Transverse colon (tissue), 4 donors: ENCODE measurements at regions not wholly inside any gene's neighbourhood (a gene's known extent, or its start where the extent isn't known, plus 50 kb on each side); places are given as distances from the start of the nearest gene placed in this dataset.

Experiments
- DNase-seq: peaks from one replicate; pipeline ENCODE4 v3.0.0-alpha.2; 2019
- H3K27ac ChIP-seq, 4 donors: fragments of 200-600 bp; sonication (generic); 2 replicates each; pipeline ENCODE4 v1.5.1; 2016 to 2018; ENCODE audit warnings: inconsistent platforms in 4 of 4
- H3K27me3 ChIP-seq: fragments of 200-600 bp; sonication (generic); 2 replicates; pipeline ENCODE4 v1.5.1; 2017; ENCODE audit warnings: inconsistent platforms
- H3K36me3 ChIP-seq, 4 donors: fragments of 200-600 bp; sonication (generic); 2 replicates each; pipeline ENCODE4 v1.5.1; 2017 to 2019; ENCODE audit warnings: inconsistent platforms in 4 of 4
- H3K4me1 ChIP-seq, 4 donors: fragments of 200-600 bp; sonication (generic); 2 replicates each; pipeline ENCODE4 v1.5.1; 2017 to 2020; ENCODE audit warnings: inconsistent platforms in 4 of 4
- H3K4me3 ChIP-seq, 4 donors: fragments of 200-600 bp; sonication (generic); 1 replicate in 1 of 4; 2 replicates in 3 of 4; pipeline versions ENCODE4 v1.5.1 to v1.6.1; 2017 to 2019; ENCODE audit warnings: inconsistent platforms in 4 of 4
- H3K9me3 ChIP-seq, 2 donors: fragments of 200-600 bp; sonication (generic); 2 replicates each; pipeline ENCODE4 v1.5.1; 2017 to 2019; ENCODE audit warnings: inconsistent platforms in 2 of 2
- CTCF ChIP-seq, 5 experiments: fragments of 200-600 bp in 3 of 5; fragments of 450-650 bp in 2 of 5; sonication (generic) in 3 of 5; IDR thresholded peaks; 1 replicate in 2 of 5; 2 replicates in 3 of 5; pipeline ENCODE4 v1.5.1; 2016 to 2017; ENCODE audit warnings: antibody characterized with exemption in 5 of 5, inconsistent platforms in 3 of 5, mild to moderate bottlenecking in 2 of 5, moderate library complexity in 1 of 5
- EP300 ChIP-seq: sonication (generic); formaldehyde crosslinking; IDR thresholded peaks from one replicate; pipeline ENCODE4 v1.6.1; 2017; ENCODE audit warnings: antibody characterized with exemption, low read depth
- POLR2A ChIP-seq: fragments of 450-650 bp; IDR thresholded peaks from one replicate; pipeline ENCODE4 v1.6.1; 2016; ENCODE audit warnings: antibody characterized with exemption, mild to moderate bottlenecking, moderate library complexity
- POLR2AphosphoS5 ChIP-seq, 3 donors: sonication (generic); formaldehyde crosslinking; IDR thresholded peaks; one replicate each; pipeline ENCODE4 v1.6.1; 2016; ENCODE audit warnings: antibody characterized with exemption in 3 of 3
- WGBS, 2 donors: methylation state at CpG; one replicate each; pipeline ENCODE4 v1.1.5; 2018; ENCODE audit warnings: low coverage in 1 of 2; 5-methylcytosine and 5-hydroxymethylcytosine counted together
- in situ Hi-C, 4 donors: fragments of 200-750 bp; cut with MboI; loops; one replicate each; pipeline versions ENCODE4 v1.15.0 to v1.15.1; 2017; ENCODE audit warnings: low sequenced_read_pairs in 3 of 4, low pct_ligation_motif_present in 1 of 4, low pct_unique_long_range_greater_than_20kb in 1 of 4
- intact Hi-C: fragments of 100-400 bp; cut with DNase I; formaldehyde crosslinking; loops from one replicate; pipeline ENCODE4 v1.15.1; 2023; ENCODE audit warnings: low total_unique reads

- Histone ChIP-seq H3K27ac (no peak overlapping the region), H3K9me3 (no peaks in the 10 kb centered on the region), H3K36me3 (no peaks in the 10 kb centered on the region), H3K4me1 (no peaks in the 10 kb centered on the region), H3K4me3 (no peak overlapping the region), H3K27me3 (no peaks in the 10 kb centered on the region)
- in situ Hi-C loops (no loop called here), intact Hi-C loops (no loop called here)
- WGBS, 2 donors = 66 to 84% methylated on average over 3 of the region's 3 CpGs
- no peak for DNase-seq
- TF ChIP-seq POLR2A (no peak), POLR2AphosphoS5 (IDR thresholded peaks at IDR 0.05) (no peak), EP300 (no peak), CTCF (IDR thresholded peaks at IDR 0.05) (no peak)
These were observed 94.1 kb upstream of the SLC7A1 start for GRCh38 chr13:29689548-29689947.

GRCh38 chr13:29688193-29688592 lies 92.7 kb upstream of the SLC7A1 start:
- no peaks in the 10 kb centered on the region for H3K27me3 ChIP-seq
- intact Hi-C loops (no loop called here), in situ Hi-C loops (no loop called here)
- no peak for DNase-seq
- 84% methylated on average over 3 of the region's 3 CpGs; no CpG with 5 or more reads in 1 of the 2 donors for WGBS, 2 donors
- no peak overlapping the region for H3K4me3 ChIP-seq
- no peak for TF ChIP-seq CTCF (IDR thresholded peaks at IDR 0.05)
- TF ChIP-seq POLR2A = no peak
- no peak for TF ChIP-seq POLR2AphosphoS5 (IDR thresholded peaks at IDR 0.05)
- H3K36me3 ChIP-seq = no peaks in the 10 kb centered on the region
- no peak overlapping the region for H3K27ac ChIP-seq
- no peaks in the 10 kb centered on the region for H3K9me3 ChIP-seq
- H3K4me1 ChIP-seq = no peaks in the 10 kb centered on the region

- no peak for DNase-seq
- 74% methylated on average over 1 of the region's 1 CpG; no CpG with 5 or more reads in 1 of the 2 donors for WGBS, 2 donors
- Histone ChIP-seq H3K9me3 (no peaks in the 10 kb centered on the region), H3K27ac (no peak overlapping the region), H3K36me3 (no peaks in the 10 kb centered on the region), H3K4me1 (no peaks in the 10 kb centered on the region), H3K27me3 (no peaks in the 10 kb centered on the region), H3K4me3 (no peak overlapping the region)
- no peak for TF ChIP-seq POLR2AphosphoS5 (IDR thresholded peaks at IDR 0.05)
- no peak for TF ChIP-seq EP300
- TF ChIP-seq CTCF (IDR thresholded peaks at IDR 0.05) = no peak
- no peak for TF ChIP-seq POLR2A
- in situ Hi-C loops = no loop called here
- intact Hi-C loops = no loop called here
These were observed 89.0 kb upstream of the SLC7A1 start for GRCh38 chr13:29684441-29684840.

GRCh38 chr13:29683041-29683440 lies 87.6 kb upstream of the SLC7A1 start:
- WGBS, 2 donors = 59 to 69% methylated on average over 3 to 4 of the region's 4 CpGs

More at GRCh38 chr13:29683041-29683440, 87.6 kb upstream of the SLC7A1 start:
- Histone ChIP-seq H3K27me3 (no peaks in the 10 kb centered on the region), H3K27ac (no peak overlapping the region), H3K4me1 (no peaks in the 10 kb centered on the region), H3K36me3 (no peaks in the 10 kb centered on the region), H3K9me3 (no peaks in the 10 kb centered on the region), H3K4me3 (no peak overlapping the region)
- DNase-seq = no peak
- TF ChIP-seq CTCF (IDR thresholded peaks at IDR 0.05) (no peak), POLR2AphosphoS5 (IDR thresholded peaks at IDR 0.05) (no peak), POLR2A (no peak), EP300 (no peak)
- in situ Hi-C loops = no loop called here
- intact Hi-C loops = no loop called here
